IPS-18c (cell line): ENCODE measurements at regions not wholly inside any gene's neighbourhood (a gene's known extent, or its start where the extent isn't known, plus 50 kb on each side); places are given as distances from the start of the nearest gene placed in this dataset.

Source experiments
- H3K4me3 ChIP-seq: 2 replicates; pipeline ENCODE4 v1.7.0; 2013; ENCODE audit warnings: low read depth, mild to moderate bottlenecking, low read length, moderate library complexity; ENCODE audit not compliant: insufficient read depth
- H3K9me3 ChIP-seq: one replicate; pipeline ENCODE4 v1.6.1; 2013; ENCODE audit warnings: mild to moderate bottlenecking, low read length, moderate library complexity; ENCODE audit not compliant: control insufficient read depth, insufficient read depth

DNA sequence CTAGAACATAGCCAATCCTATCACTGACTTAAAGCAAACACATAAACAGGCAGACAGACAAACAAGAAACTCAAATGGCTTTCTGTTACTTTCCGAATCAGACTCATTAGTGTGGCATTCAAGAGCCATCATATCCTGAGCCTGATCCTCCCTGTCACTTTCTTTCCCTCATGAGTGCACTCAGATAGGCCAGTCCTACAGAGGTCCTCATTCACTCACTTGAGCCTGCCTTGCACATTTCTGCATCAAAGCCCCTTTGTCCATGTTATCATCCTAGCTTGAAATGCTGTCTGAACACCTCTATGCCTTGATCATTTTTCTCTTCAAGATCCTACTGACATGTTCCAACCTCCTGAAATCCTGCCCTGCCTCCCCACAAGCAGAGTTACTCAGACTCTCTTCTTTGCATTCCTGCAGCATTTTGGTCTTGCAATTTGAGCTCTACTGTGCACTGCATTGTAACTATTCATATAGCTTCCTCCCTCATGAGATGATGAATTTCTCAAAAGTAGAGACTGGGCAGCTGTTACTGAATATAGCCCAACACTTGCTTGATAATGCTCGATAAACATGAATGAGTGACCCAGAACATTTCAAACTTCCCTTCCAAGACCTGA lies 126.9 kb downstream of the PALM2AKAP2 start:
- Histone ChIP-seq H3K9me3 (no peaks in the 10 kb centered on the region), H3K4me3 (no peak overlapping the region)

DNA sequence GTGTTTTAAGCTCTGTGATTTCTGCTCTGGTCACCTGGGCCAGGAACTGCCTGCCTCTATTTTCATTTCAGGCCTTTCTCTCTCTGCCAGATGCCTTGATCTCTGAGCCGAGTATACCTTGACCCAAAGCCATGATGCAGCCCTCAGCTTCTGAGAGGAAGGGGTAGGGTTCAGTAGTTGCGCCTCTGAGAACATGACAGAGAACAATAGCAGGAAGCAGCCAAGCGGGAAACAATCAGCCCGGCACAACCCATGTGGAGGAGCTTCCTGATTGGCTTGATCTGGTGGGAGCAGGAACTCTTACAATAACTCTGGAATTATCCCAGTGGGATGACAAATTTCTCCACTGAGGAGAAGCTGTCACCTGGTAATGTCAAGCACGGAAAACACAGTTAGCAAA lies 127.4 kb downstream of the PALM2AKAP2 start:
- Histone ChIP-seq H3K4me3 (no peak overlapping the region), H3K9me3 (no peaks in the 10 kb centered on the region)

DNA sequence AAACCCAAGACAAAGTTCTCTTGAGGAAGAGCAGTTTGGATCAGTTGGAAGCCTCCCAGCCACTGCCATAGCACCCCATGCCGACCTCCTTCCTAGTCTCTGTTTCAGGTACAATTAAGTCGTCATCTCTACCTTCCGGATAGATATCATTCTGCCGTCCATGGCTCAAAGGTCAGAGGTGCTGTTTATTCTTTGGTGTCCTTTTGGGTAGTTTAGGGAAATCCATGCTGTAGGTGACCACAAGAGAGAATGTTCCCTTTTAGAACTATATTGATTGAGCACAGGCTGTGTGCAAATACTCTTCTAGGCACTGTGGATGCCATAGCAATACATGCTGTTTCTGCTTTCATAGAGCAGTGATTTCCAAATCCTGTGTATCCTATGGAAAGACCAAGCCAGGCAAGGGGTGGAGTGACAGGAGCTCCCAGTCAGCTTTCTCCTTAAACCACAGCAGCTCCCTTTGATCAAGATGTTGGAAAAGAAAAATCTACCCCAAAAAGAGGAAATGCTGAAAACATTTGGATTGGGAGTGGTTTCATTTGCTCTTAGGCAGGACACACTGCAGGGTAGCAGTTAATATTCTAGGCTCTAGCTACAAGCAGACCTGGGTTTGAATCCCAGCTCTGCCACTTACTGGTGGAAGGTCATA lies 127.9 kb downstream of the PALM2AKAP2 start:
- Histone ChIP-seq H3K4me3 (no peak overlapping the region), H3K9me3 (no peaks in the 10 kb centered on the region)

DNA sequence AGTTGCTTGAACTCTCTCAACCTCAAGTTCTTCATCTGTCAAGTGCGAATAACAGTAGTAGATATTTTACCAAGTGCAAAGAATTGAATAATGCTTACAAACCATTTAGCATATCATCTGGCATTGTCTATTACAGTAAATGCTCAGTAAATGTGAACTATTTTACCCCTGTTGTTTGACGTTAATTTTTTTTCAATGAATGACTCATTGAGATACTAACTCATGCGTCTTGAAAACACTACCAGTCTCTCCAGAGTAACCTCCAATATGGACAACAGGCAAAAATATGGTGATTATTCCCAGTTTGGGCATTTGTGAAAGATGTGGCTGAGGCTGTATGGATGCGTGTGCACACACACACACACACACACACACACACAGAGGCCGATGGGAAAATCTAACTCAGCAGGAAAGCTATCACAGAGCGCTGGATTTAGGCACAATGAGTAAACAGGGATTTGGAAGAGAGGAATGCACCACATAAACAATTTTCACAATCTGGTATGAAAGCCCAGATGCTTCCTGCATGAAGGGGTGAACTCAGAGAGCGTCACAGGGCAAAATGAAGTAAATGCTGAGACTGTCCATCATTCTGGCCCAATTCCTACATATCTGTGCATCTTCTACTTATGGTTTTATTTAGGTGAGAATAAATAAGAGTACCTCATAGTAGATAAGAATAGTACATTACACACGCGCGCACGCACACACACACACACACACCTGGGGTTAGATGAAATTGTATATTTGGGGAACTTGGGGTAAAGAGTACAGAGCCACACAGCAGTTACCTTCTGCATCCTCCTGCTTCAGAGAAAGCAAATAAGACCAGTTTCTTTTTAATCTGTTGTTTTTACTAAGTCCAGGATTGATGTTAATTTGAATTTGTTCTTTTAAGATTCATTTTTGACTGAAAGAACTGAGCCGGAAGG lies 128.7 kb downstream of the PALM2AKAP2 start:
- H3K4me3 ChIP-seq = no peak overlapping the region

DNA sequence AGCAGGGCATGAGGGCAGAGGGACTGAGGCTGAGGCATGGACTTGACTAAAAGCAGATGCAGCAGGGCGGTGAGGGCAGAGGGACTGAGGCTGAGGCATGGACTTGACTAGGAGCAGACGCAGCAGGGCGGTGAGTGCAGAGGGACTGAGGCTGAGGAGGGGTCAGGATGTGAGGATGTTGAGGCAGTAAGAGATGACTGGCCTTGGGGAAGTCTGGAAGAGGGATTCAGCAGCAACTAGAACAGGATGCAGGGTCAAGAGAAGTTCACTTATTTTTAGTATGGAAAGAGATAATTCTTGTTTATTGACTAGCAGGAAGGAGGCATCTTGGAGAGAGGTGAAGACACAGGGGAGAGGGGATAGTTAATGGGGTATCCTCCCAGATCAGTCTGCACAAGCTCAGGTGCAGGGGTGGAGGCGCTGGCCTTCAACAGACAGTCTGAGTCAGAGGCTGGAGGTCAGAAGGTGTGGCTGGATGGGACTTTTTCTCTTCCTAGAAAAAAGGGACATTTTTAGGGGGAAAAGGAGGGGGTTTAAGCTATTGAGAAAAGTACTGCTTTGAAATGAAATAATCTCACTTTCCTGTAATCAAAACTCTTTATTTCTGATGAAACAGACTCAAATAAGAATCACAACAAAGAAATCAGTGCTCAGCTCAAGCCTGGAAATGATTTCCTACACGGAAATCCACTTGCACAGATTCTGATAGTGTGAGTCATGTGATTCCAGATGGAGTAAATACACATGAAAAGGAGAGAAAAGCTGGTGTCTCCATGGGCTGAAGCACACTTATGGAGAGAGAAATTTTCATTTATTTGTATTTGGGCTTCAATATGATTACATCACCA lies 130.9 kb downstream of the PALM2AKAP2 start:
- Histone ChIP-seq H3K4me3 (no peak overlapping the region), H3K9me3 (no peaks in the 10 kb centered on the region)

More for the DNA sequence above, 128.7 kb downstream of the PALM2AKAP2 start:
- H3K9me3 ChIP-seq = no peaks in the 10 kb centered on the region

DNA sequence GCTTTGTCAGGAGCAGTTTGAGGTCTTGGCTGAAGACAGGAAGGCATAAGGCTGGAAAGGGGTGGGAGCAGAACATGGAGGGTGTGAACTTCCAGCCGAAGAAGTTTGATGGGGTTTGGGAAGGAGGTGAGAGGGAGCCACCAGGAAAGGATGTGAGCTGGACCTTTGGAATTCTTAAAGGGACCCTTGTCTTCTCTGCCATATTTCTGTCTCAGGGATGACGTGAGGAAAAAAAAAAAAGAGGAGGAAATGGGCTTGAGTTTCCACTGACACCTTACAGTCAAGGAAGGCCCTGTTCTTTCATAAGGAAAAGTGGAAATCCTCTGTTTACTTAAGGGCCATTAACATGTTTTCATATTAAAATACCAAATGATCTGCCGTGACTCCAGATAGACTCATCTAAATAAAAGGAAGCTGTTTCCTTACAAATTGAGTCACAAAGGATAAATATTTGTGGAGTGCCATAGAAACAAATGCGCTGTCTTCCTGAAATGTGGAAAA lies 132.1 kb downstream of the PALM2AKAP2 start:
- Histone ChIP-seq H3K4me3 (no peak overlapping the region), H3K9me3 (no peaks in the 10 kb centered on the region)

DNA sequence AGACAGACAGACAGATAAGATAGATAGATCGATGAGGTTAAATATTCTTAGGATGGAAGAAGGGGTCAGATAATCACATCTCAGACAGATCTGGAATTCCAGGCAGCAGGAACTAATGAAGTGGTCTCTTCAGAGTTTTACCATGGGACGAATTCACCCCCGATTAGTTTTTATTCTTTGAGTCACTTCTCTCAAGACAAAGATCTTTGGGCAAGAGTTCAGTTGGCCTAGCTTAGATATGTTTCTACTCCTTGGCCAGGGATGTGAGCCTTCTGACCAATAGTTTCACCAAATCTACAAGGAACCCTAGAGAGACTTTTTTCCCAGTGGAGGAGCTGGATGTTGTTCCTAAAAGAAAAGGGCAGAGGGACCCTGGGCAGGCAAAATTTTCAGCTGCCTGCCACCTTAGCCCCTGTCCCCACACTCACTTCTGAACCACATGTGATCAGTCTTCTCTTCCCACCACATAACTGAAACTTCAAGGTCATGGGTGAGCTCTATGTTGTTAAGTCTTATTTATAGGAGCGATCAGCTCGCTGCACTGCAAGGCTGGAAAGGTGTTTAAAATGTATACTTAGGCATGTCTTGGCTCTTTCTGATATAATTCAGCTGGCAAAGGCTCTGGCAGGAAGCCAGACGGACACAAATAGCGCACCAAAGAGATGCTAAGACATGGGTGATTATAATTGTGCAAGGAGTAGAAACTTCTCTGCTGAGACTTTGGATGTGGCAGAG lies 132.9 kb downstream of the PALM2AKAP2 start:
- Histone ChIP-seq H3K9me3 (no peaks in the 10 kb centered on the region), H3K4me3 (no peak overlapping the region)

DNA sequence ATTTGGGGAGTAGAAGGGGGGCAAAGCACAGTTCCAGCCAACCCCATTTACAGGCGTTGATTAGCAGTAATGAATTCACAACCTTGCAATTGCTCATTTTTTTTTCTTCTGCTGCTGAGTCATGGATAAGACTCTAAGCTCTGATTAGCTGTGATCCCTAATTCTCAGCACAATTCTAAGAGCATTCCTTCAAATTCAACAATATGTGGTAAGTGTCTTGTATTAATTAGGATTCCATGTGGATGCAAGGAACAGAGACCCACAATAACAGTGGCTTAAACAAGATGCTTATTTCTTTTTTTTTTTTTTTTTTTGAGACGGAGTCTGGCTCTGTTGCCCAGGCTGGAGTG lies 133.4 kb downstream of the PALM2AKAP2 start:
- no peaks in the 10 kb centered on the region for H3K9me3 ChIP-seq
- H3K4me3 ChIP-seq = no peak overlapping the region

- H3K9me3 ChIP-seq = no peaks in the 10 kb centered on the region
- no peak overlapping the region for H3K4me3 ChIP-seq
Observed at GRCh38 chr9:109914280-109915027, 134.5 kb downstream of the PALM2AKAP2 start.

DNA sequence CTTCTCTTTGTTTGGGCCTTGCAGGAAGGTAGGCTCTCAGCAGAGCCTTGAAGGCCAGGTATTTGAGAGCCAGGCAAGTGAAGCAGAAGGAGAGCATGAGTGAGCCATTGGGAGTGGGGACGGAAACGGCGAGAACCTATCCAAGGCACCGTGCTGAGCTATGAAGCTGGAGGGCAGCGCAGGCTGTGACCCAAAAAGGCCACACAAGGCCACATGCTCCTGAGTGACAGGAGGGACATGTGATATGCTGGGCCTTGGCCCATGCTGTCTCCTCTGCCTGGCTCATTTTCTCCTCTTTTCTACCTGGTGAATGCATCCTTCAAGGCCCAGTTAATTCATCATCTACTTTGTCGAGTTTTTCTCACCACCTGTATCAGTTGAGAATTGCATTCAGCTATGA lies 136.3 kb downstream of the PALM2AKAP2 start:
- Histone ChIP-seq H3K9me3 (no peaks in the 10 kb centered on the region), H3K4me3 (no peak overlapping the region)

- H3K4me3 ChIP-seq = no peak overlapping the region
- no peaks in the 10 kb centered on the region for H3K9me3 ChIP-seq
Observed at GRCh38 chr9:109918339-109919163, 138.6 kb downstream of the PALM2AKAP2 start.

GRCh38 chr9:109919736-109920408 lies 139.9 kb downstream of the PALM2AKAP2 start:
- H3K9me3 ChIP-seq = no peaks in the 10 kb centered on the region
- no peak overlapping the region for H3K4me3 ChIP-seq

DNA sequence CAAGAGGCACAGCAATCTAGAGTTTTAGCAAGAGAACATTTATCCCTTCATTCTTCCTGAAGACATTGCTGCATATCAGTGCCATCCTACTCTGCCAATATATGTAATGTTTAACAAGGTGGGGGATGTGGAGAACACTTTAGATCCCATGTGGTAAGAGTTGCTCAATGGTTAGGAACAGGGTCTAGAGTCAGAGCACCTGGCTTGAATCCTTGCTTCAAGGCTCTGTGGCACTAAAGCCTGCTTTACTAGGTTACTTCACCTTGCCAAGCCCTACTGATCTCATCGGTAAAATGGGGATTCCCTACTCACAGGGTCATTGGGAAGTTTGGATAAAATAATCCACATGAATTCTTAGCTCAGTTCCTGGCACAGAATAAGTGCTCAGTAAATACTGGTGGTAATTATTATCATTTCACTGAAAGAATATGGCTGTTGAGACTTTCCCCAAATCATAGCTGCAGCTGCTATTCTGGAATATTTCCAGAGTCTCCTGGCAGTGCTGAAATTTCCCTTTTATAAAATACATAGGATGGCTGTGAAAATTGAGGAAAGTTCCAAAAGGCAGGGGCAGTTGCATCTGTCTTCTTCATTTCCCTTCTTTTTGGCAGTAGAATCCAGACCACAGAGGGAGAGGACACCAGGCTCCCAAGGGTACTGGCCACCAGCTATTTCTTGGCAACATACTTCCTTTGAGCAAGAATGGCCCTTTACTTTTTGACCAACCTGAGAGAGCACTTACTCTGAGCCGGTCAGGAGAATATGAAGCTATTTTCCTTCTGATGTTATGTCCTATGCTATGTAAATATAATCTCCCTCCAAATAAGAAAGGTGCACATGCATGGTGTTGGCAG lies 142.8 kb downstream of the PALM2AKAP2 start:
- Histone ChIP-seq H3K4me3 (no peak overlapping the region), H3K9me3 (no peaks in the 10 kb centered on the region)

DNA sequence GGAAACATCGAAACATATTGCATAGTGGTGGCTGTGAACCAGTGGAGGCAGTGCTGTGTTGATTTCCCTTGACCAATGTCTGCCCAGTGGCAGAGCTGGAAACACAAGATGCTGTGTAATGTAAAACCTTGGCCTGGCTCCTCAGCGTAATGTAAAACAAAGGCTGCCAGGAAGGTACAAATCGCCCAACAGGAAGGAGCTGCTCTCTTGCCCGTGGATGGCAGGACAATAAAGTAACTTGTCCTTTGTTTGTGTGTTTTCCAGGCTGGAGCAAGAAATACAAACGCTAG lies 143.4 kb downstream of the PALM2AKAP2 start:
- no peak overlapping the region for H3K4me3 ChIP-seq
- no peaks in the 10 kb centered on the region for H3K9me3 ChIP-seq
